ENCODE measurements at regions not wholly inside any gene's neighbourhood (a gene's known extent, or its start where the extent isn't known, plus 50 kb on each side); places are given as distances from the start of the nearest gene placed in this dataset.

DNA sequence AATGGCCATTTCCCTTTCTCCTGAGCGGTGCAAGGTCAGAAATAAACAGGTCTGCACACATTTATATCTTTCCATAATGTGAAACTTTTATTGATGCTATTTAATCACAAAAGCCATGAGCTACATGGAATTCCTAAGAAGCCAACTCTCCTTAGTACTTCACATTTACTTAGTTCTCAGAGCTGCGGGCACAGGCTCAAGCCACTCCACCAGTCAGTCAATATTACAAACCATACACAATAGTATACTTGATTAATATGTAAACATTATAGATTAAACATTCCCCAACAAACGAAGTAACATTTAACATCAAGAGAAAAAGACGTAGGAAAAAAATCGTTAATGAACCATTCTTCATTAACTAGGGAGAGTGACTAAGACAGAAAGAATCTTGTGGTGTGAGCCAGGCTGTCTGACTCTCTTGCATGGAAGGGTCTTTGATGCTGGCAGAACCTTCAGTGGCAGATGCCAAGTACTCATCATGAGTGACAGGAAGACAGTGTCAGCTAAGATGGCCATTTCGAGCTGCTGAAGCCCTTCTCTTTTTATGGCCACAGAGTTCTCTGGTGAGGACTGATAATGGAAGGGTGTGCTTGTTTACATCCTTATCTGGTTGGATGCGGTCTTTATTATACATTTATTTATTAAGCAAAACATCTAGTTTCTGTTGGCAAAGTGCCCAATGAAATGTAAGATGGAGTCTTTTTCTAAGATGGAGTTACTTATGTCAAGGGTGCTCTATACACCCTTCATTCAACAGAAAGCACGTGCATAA lies 115.5 kb upstream of the TUT7 start:
- H4K8ac ChIP-seq (ENCODE audit: low read depth, low read length), result no peak overlapping the region
- H3K18ac ChIP-seq (ENCODE audit: low read length), result no peak overlapping the region
- WGBS, 2 donors (ENCODE audit: extremely low coverage in 2 of 2, insufficient read length in 2 of 2, insufficient replicate concordance in 1 of 2), result no CpG with 5 or more reads among the region's 8 CpGs
- H2AFZ ChIP-seq (ENCODE audit: low read length), result no peak overlapping the region
- no peak overlapping the region for H3K4ac ChIP-seq (ENCODE audit: low read length)
- H3K9ac ChIP-seq (ENCODE audit: low read depth, low read length, poor library complexity), result no peak overlapping the region
- H3K36me3 ChIP-seq (replicated peaks in 1 of 2; ENCODE audit: control insufficient read depth in 2 of 2, insufficient read depth in 2 of 2, low read length in 2 of 2), result no peaks in the 10 kb centered on the region
- no peak overlapping the region for H3K23ac ChIP-seq (ENCODE audit: low read depth, low read length, poor library complexity)
- H2BK12ac ChIP-seq (ENCODE audit: low read length), result no peak overlapping the region
- H4K91ac ChIP-seq (ENCODE audit: low read depth, low read length, poor library complexity), result no peak overlapping the region
- no peak overlapping the region for H3K27ac ChIP-seq (replicated peaks; ENCODE audit: low read length)
- no peak for DNase-seq (ENCODE audit: low spot score)
- H3K9me3 ChIP-seq (replicated peaks in 1 of 2; ENCODE audit: control insufficient read depth in 2 of 2, insufficient read depth in 1 of 2, low read depth in 1 of 2, low read length in 2 of 2), result no peaks in the 10 kb centered on the region
- no peak overlapping the region for H2BK15ac ChIP-seq (ENCODE audit: low read length)
- no peak overlapping the region for H2BK120ac ChIP-seq (ENCODE audit: low read depth, low read length)
- H3K79me1 ChIP-seq (ENCODE audit: low read depth, low read length), result no peaks in the 10 kb centered on the region
- H3K4me3 ChIP-seq (ENCODE audit: low read length in 2 of 2), result no peak overlapping the region
- H3K4me1 ChIP-seq (ENCODE audit: control insufficient read depth in 2 of 2, insufficient read depth in 1 of 2, low read depth in 1 of 2, low read length in 2 of 2), result no peaks in the 10 kb centered on the region
- H3K27me3 ChIP-seq (ENCODE audit: control insufficient read depth in 3 of 3, insufficient read depth in 3 of 3, low read depth in 1 of 3, low read length in 3 of 3), result no peaks in the 10 kb centered on the region
- H2BK5ac ChIP-seq (ENCODE audit: low read length), result no peak overlapping the region
- no peak overlapping the region for H3K4me2 ChIP-seq (ENCODE audit: insufficient read depth, low read length, poor library complexity, severe bottlenecking)
- no peak overlapping the region for H3K14ac ChIP-seq (ENCODE audit: low read length)
- H2AK5ac ChIP-seq (ENCODE audit: low read depth, low read length), result no peak overlapping the region

DNA sequence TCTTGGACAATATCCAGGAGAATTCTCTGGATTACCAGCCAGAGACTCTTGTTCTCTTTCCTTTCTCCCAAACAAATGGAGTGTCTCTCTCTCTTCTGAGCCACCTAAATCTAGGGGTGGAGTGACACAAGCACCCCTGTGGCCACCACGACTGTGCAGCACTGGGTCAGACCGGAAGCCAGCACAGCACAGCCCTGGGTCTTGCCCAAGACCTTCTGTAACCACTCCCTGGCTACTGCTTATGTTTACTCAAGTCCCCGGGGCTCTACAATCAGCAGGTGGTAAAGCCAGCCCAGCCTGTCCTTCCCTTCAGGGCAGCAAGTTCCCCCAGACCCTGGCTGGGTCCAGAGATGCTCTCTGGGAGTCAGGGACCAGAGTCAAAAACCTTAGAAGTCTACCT lies 110.0 kb upstream of the TUT7 start:
- Histone ChIP-seq H3K23ac (ENCODE audit: low read depth, low read length, poor library complexity) (no peak overlapping the region), H3K4ac (ENCODE audit: low read length) (no peak overlapping the region), H3K9ac (ENCODE audit: low read depth, low read length, poor library complexity) (no peak overlapping the region), H4K91ac (ENCODE audit: low read depth, low read length, poor library complexity) (no peak overlapping the region), H2BK120ac (ENCODE audit: low read depth, low read length) (no peak overlapping the region), H2BK12ac (ENCODE audit: low read length) (no peak overlapping the region), H3K36me3 (replicated peaks in 1 of 2; ENCODE audit: control insufficient read depth in 2 of 2, insufficient read depth in 2 of 2, low read length in 2 of 2) (no peaks in the 10 kb centered on the region), H3K4me2 (ENCODE audit: insufficient read depth, low read length, poor library complexity, severe bottlenecking) (no peak overlapping the region), H3K18ac (ENCODE audit: low read length) (no peak overlapping the region), H3K14ac (ENCODE audit: low read length) (no peak overlapping the region), H2BK5ac (ENCODE audit: low read length) (no peak overlapping the region), H3K27me3 (ENCODE audit: control insufficient read depth in 3 of 3, insufficient read depth in 3 of 3, low read depth in 1 of 3, low read length in 3 of 3) (no peaks in the 10 kb centered on the region), H2BK15ac (ENCODE audit: low read length) (no peak overlapping the region), H3K4me3 (ENCODE audit: low read length in 2 of 2) (no peak overlapping the region), H2AK5ac (ENCODE audit: low read depth, low read length) (no peak overlapping the region), H3K4me1 (ENCODE audit: control insufficient read depth in 2 of 2, insufficient read depth in 1 of 2, low read depth in 1 of 2, low read length in 2 of 2) (peaks cover 0 to 2% of the 10 kb centered on the region in 2 donors), H4K8ac (ENCODE audit: low read depth, low read length) (no peak overlapping the region), H3K27ac (replicated peaks; ENCODE audit: low read length) (no peak overlapping the region), H3K79me1 (ENCODE audit: low read depth, low read length) (no peaks in the 10 kb centered on the region), H2AFZ (ENCODE audit: low read length) (no peak overlapping the region), H3K9me3 (replicated peaks in 1 of 2; ENCODE audit: control insufficient read depth in 2 of 2, insufficient read depth in 1 of 2, low read depth in 1 of 2, low read length in 2 of 2) (no peaks in the 10 kb centered on the region)
- DNase-seq (ENCODE audit: low spot score), result no peak
- no CpG with 5 or more reads among the region's 3 CpGs for WGBS, 2 donors (ENCODE audit: extremely low coverage in 2 of 2, insufficient read length in 2 of 2, insufficient replicate concordance in 1 of 2)

DNA sequence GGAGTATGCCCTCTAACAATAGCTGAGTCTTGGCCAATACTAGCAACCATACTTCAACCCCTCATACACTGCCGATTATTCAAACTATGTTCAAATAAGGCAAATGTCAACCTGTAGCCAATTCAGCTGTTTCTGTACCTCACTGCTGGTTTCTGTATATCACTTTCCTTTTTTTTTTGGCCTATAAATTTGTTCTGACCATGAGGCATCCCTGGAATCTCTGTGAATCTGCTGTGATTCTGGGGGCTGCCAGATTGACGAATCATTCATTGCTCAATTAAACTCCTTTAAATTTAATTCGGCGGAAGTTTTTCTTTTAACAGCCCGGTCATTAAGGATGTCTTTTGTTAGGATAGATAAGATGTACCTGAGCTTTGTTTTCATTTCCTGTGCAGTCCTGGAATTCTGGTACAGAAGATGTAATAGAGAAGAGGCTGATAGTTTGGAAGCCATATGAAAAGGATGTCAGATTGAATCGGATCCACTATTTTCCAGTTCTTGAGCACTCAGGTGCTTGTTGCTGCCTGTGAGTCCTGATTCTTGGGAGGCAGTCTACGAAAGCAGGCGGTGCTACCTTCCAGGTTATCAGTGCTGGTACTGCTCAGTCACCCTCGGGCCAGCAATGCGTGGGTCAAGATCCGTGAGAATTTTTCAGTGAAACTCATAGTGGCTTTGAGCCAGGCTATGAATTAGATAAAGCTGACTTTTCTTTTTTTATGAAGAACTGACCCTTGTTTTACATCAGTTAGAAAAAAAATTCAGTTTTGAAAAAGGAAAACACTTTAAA lies 106.2 kb upstream of the TUT7 start:
- Histone ChIP-seq H3K4me3 (ENCODE audit: low read length in 2 of 2) (no peak overlapping the region), H3K27ac (replicated peaks; ENCODE audit: low read length) (no peak overlapping the region), H3K18ac (ENCODE audit: low read length) (no peak overlapping the region), H3K27me3 (ENCODE audit: control insufficient read depth in 3 of 3, insufficient read depth in 3 of 3, low read depth in 1 of 3, low read length in 3 of 3) (no peaks in the 10 kb centered on the region), H3K79me1 (ENCODE audit: low read depth, low read length) (no peaks in the 10 kb centered on the region), H3K9ac (ENCODE audit: low read depth, low read length, poor library complexity) (no peak overlapping the region), H4K8ac (ENCODE audit: low read depth, low read length) (no peak overlapping the region), H2BK12ac (ENCODE audit: low read length) (no peak overlapping the region), H3K36me3 (replicated peaks in 1 of 2; ENCODE audit: control insufficient read depth in 2 of 2, insufficient read depth in 2 of 2, low read length in 2 of 2) (no peaks in the 10 kb centered on the region), H3K4me1 (ENCODE audit: control insufficient read depth in 2 of 2, insufficient read depth in 1 of 2, low read depth in 1 of 2, low read length in 2 of 2) (peaks cover 0 to 4% of the 10 kb centered on the region in 2 donors), H3K23ac (ENCODE audit: low read depth, low read length, poor library complexity) (no peak overlapping the region), H2AFZ (ENCODE audit: low read length) (no peak overlapping the region), H2BK120ac (ENCODE audit: low read depth, low read length) (no peak overlapping the region), H2AK5ac (ENCODE audit: low read depth, low read length) (no peak overlapping the region), H3K14ac (ENCODE audit: low read length) (no peak overlapping the region), H2BK15ac (ENCODE audit: low read length) (no peak overlapping the region), H2BK5ac (ENCODE audit: low read length) (no peak overlapping the region), H3K4me2 (ENCODE audit: insufficient read depth, low read length, poor library complexity, severe bottlenecking) (no peak overlapping the region), H3K9me3 (replicated peaks in 1 of 2; ENCODE audit: control insufficient read depth in 2 of 2, insufficient read depth in 1 of 2, low read depth in 1 of 2, low read length in 2 of 2) (no peaks in the 10 kb centered on the region), H4K91ac (ENCODE audit: low read depth, low read length, poor library complexity) (no peak overlapping the region), H3K4ac (ENCODE audit: low read length) (no peak overlapping the region)
- no peak for DNase-seq (ENCODE audit: low spot score)
- WGBS, 2 donors (ENCODE audit: extremely low coverage in 2 of 2, insufficient read length in 2 of 2, insufficient replicate concordance in 1 of 2), result no CpG with 5 or more reads among the region's 11 CpGs

GRCh38 chr9:86459599-86460155 lies 105.5 kb upstream of the TUT7 start:
- no peak for DNase-seq (ENCODE audit: low spot score)
- no peak overlapping the region for H2AFZ ChIP-seq (ENCODE audit: low read length)
- no peak overlapping the region for H3K4me2 ChIP-seq (ENCODE audit: insufficient read depth, low read length, poor library complexity, severe bottlenecking)
- no peak overlapping the region for H3K14ac ChIP-seq (ENCODE audit: low read length)
- H3K23ac ChIP-seq (ENCODE audit: low read depth, low read length, poor library complexity), result no peak overlapping the region
- H3K36me3 ChIP-seq (replicated peaks in 1 of 2; ENCODE audit: control insufficient read depth in 2 of 2, insufficient read depth in 2 of 2, low read length in 2 of 2), result no peaks in the 10 kb centered on the region
- H3K18ac ChIP-seq (ENCODE audit: low read length), result no peak overlapping the region
- H3K27ac ChIP-seq (replicated peaks; ENCODE audit: low read length), result no peak overlapping the region
- no peak overlapping the region for H3K4me3 ChIP-seq (ENCODE audit: low read length in 2 of 2)
- no peak overlapping the region for H3K4ac ChIP-seq (ENCODE audit: low read length)
- H3K4me1 ChIP-seq (ENCODE audit: control insufficient read depth in 2 of 2, insufficient read depth in 1 of 2, low read depth in 1 of 2, low read length in 2 of 2), result peaks cover 0 to 6% of the 10 kb centered on the region in 2 donors
- H2BK120ac ChIP-seq (ENCODE audit: low read depth, low read length), result no peak overlapping the region
- no peaks in the 10 kb centered on the region for H3K9me3 ChIP-seq (replicated peaks in 1 of 2; ENCODE audit: control insufficient read depth in 2 of 2, insufficient read depth in 1 of 2, low read depth in 1 of 2, low read length in 2 of 2)
- no peak overlapping the region for H3K9ac ChIP-seq (ENCODE audit: low read depth, low read length, poor library complexity)
- no peak overlapping the region for H2BK5ac ChIP-seq (ENCODE audit: low read length)
- no peak overlapping the region for H4K8ac ChIP-seq (ENCODE audit: low read depth, low read length)
- peaks cover 0 to 3% (median 0%) of the 10 kb centered on the region in 3 experiments for H3K27me3 ChIP-seq (ENCODE audit: control insufficient read depth in 3 of 3, insufficient read depth in 3 of 3, low read depth in 1 of 3, low read length in 3 of 3)
- H2AK5ac ChIP-seq (ENCODE audit: low read depth, low read length), result no peak overlapping the region
- WGBS, 2 donors (ENCODE audit: extremely low coverage in 2 of 2, insufficient read length in 2 of 2, insufficient replicate concordance in 1 of 2), result no CpG with 5 or more reads among the region's 5 CpGs
- no peak overlapping the region for H2BK12ac ChIP-seq (ENCODE audit: low read length)
- no peak overlapping the region for H4K91ac ChIP-seq (ENCODE audit: low read depth, low read length, poor library complexity)
- H3K79me1 ChIP-seq (ENCODE audit: low read depth, low read length), result no peaks in the 10 kb centered on the region
- no peak overlapping the region for H2BK15ac ChIP-seq (ENCODE audit: low read length)

All from neuronal stem cell (in vitro differentiated cells).